NCI-H2171 treated with DMSO at 0.1 percent for 48 hours (cell line): ENCODE measurements at regions not wholly inside any gene's neighbourhood (a gene's known extent, or its start where the extent isn't known, plus 50 kb on each side); places are given as distances from the start of the nearest gene placed in this dataset.
"Not testable (repeated sequence)": the region's sequence is repeated elsewhere in the genome, so short reads cannot be mapped to it uniquely, and the experiment has no call there.

ENCODE experiments used
- DNase-seq: peaks from one replicate; lab custom pipeline; 2025; lab: John Stamatoyannopoulos, UW

GRCh38 chr1:175265091-175265490 is 72.5 kb upstream of the KIAA0040 start:
- DNase-seq, result no peak

DNA sequence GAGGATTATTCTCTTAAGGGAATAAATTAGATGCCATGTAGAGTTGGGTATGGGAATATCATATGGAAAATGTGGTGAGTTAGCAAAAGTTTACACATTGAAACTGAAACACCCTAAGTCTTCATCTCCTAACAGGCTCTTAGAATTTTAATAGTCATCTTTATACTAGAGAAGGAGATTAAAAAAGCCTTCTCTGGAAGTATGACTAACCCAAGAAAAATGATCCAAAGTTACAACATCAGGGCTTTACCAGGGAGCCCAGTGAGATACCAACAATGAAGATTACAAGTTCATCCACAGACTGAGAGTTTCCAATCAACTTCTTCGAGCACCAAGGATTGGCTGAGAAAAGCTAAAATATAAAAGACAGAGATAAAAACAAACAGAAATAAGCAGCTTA is 70.0 kb upstream of the KIAA0040 start:
- no peak for DNase-seq

DNA sequence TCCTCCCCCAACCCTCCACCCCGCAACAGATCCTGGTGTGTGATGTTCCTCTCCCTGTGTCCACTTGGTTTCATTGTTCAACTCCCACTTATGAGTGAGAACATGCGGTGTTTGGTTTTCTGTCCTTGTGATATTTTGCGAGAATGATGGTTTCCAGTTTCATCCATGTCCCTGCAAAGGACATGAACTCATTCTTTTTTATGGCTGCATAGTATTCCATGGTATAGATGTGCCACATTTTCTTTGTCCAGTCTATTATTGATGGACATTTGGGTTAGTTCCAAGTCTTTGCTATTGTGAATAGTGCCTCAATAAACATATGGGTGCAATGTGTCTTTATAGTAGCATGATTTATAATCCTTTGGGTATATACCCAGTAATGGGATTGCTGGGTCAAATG is 63.7 kb upstream of the KIAA0040 start:
- DNase-seq, result not testable (repeated sequence)

GRCh38 chr1:175254190-175254589 is 61.6 kb upstream of the KIAA0040 start:
- DNase-seq, result peak; percentile 40

DNA sequence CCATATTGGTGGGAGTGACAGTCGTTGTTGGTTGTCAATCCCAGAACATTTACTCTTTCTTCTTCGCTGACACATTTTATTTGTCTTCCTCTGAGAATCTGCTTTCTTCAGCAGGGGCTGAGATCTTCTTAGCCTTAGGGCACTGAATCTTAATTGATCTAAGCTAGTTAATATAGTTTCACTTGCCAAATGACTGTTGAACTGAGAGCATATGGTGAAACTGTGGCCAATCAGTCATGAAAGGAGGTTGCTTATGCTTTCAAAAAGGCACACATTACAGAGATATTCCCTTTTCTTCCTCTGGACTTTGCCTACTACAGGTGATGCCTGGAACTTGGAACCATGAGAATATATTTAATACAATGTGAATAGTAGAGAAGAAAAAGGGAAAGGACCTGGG is 60.0 kb upstream of the KIAA0040 start:
- DNase-seq, result peak; percentile 2

DNA sequence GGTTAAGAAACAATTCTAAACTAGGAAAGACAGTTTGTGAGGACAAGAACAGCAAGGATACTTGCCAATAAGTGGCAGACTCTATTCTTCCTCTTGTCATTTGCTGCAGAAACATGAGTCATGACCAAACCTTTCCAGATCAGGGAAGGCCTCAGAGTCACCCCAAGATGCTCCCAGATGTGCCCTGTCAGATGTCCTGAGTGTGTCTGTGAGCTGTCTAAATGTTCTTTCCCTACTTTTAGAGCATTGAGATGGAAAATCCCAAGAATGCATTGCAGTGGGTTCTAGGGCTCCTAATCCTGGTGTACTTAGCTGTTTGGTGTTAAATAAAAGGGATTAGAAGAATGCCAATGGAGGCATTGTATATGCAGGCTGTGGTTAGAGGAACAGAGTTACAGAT is 57.5 kb upstream of the KIAA0040 start:
- DNase-seq, result no peak

GRCh38 chr1:175248036-175248435 is 55.5 kb upstream of the KIAA0040 start:
- DNase-seq, result not testable (repeated sequence)

DNA sequence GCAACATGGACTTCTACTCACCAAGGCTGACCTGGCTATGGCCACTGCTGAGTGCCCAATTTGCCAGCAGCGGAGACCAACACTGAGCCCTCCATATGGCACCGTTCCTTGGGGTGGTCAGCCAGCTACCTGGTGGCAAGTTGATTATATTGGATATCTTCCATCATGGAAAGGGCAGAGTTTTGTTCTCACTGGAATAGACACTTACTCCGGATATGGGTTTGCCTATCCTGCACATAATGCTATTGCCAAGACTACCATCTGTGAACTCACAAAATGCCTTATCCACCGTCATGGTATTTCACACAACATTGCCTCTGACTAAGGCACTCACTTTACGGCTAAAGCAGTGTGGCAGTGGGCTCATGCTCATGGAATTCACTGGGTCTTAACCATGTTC is 54.5 kb upstream of the KIAA0040 start:
- not testable (repeated sequence) for DNase-seq

DNA sequence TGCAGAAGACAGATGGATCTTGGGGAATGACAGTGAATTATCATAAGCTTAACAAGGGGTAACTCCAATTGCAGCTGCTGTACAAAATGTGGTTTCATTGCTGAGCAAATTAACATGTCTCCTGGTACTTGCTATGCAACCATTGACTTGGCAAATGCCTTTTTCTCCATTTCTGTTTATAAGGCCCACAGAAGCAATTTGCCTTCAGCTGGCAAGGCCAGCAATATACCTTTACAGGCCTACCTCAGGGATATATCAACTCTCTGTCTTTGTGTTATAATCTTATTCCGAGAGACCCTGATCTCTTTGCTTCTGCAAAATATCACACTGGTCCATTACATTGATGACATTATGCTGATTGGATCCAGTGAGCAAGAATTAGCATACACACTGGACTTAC is 52.7 kb upstream of the KIAA0040 start:
- DNase-seq, result no peak

GRCh38 chr1:175244206-175244605 is 51.6 kb upstream of the KIAA0040 start:
- DNase-seq, result no peak
